ENCODE measurements at regions not wholly inside any gene's neighbourhood (a gene's known extent, or its start where the extent isn't known, plus 50 kb on each side); places are given as distances from the start of the nearest gene placed in this dataset.

GRCh38 chr22:48743601-48744282 lies 1083.9 kb downstream of the BRD1 start:
- no peak for TF ChIP-seq EZH2 (IDR thresholded peaks at IDR 0.05; ENCODE audit: insufficient read depth, poor library complexity, severe bottlenecking)
- no peak for TF ChIP-seq EZH2phosphoT487 (IDR thresholded peaks at IDR 0.05; ENCODE audit: insufficient read depth, low read depth)
